GM19324 (cell line): ENCODE measurements at regions not wholly inside any gene's neighbourhood (a gene's known extent, or its start where the extent isn't known, plus 50 kb on each side); places are given as distances from the start of the nearest gene placed in this dataset.
"Not testable (repeated sequence)": the region's sequence is repeated elsewhere in the genome, so short reads cannot be mapped to it uniquely, and the experiment has no call there.

Source experiments
- ATAC-seq: cut with Tn5 transposase; IDR thresholded peaks from one replicate; pipeline ENCODE4 v1.9.1; 2021; ENCODE audit warnings: mild to moderate bottlenecking, moderate library complexity; ENCODE audit not compliant: unreplicated experiment, low FRiP score

DNA sequence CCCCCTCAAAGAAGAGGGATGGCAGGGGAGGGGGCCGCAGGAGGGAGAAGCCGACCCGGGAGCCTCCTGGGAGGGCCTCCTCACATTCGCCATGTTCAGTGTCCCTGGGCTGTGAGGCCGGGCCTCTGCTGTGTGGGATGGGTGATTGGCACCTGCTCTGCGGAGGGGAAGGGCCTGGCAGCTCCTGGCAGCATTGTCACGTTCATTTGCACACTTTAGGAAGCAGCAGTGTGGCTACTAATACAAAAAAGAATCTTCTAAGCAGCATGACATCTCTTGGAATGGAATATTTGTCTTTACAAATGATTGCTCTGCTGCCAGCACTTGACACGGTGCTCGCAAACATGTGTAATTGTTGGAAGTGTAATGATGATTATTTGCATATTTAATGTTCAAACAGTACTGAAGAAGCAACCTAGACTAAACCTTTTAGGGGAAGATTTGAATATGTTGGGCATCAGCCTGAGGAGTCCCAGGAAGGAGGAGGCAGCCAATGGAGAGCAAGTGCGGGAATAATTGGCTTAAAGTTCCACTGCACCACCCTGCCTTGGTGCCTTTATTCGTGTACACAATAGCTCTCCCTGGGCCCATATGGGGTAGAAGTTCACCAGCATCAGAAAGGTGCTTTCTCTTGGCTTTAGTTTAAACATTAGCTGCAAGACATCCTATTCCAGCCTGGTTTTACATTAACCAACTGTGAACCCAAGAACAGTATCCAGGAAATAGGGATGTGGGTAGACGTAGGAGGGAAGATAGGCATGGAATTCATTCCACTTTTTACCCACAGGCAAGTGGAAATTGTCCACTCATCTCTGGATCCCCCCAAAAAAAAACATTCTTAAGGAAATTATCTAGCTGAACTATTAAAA is 404.9 kb downstream of the TMEM182 start:
- ATAC-seq, result no peak

DNA sequence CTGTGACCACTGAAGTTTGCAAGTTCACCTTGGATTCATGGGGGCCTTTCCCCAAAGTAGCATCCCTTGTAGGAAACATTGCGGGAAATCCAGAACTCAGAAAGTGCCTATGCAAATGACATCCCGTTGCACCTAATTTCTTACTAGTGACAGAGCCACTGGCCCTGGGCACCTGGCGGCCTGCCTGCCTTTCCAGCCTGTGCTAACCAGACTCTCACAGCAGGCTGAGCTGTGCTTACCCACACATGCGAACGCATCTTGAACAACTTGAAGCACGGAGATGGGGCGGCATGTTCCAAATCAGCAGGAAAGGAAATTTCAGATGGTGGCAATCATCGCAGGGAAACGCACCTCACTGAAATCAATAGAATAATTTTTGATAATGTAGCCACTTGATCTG is 405.8 kb downstream of the TMEM182 start:
- no peak for ATAC-seq

DNA sequence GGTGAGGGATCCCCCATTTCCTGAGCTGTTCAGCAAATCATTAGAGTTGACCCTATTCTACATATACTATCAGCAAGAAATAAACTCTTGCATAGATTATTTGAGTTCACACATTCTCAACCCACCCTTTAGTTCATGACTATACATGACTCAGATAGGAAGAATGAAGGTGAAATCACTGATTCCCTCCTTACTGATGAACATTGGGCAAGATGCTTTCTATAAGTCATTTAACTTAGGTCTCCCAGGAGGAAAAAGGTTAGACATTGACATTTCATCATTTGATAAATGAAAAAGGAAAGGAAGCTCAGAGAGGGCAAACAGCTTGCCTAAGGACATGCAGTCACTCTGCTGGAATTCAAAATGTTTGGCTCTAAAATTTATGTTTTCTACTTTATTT is 408.0 kb downstream of the TMEM182 start:
- ATAC-seq, result no peak

DNA sequence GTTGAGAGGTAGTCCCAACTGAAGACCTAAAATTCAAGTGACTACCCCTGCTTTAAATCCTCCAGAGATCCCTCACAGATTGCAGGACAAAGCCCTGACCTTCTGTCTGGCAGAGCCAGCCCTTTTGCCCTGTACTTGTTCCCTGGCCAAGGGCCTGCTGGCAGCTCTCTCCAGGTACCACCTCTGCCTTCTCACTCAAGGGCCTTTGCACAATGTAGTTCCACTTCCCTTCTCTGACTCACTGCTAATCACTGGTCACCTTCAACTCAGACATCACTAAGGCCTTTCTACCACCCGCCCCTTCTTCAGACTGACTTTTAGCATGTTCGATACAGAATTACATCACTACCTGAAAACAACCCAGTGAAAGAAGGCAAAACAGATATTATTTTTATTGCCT is 411.0 kb downstream of the TMEM182 start:
- no peak for ATAC-seq

- ATAC-seq, result no peak
These were observed 412.9 kb downstream of the TMEM182 start for GRCh38 chr2:103174711-103175110.

GRCh38 chr2:103176294-103176915 is 414.6 kb downstream of the TMEM182 start:
- ATAC-seq, result no peak

- no peak for ATAC-seq
These were observed 418.0 kb downstream of the TMEM182 start for GRCh38 chr2:103179798-103180197.

- no peak for ATAC-seq
These were observed 421.2 kb downstream of the TMEM182 start for GRCh38 chr2:103183061-103183460.

DNA sequence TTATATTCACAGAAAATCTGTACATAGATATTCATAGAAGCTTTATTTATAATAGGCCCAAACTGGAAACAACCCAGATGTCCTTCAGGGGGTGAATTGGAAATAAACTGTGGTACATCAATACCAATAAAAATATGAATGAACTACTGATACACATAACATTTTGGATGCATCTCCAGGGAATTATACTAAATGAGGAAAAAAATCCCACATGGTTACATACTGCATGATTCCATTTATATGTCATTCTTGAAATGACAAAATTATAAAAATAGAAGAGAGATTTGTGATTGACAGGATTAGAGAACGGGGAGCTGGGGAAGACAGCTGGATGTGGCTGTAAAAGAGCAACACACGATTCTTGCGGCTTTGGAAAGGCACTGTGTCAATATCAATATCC is 435.0 kb downstream of the TMEM182 start:
- no peak for ATAC-seq

DNA sequence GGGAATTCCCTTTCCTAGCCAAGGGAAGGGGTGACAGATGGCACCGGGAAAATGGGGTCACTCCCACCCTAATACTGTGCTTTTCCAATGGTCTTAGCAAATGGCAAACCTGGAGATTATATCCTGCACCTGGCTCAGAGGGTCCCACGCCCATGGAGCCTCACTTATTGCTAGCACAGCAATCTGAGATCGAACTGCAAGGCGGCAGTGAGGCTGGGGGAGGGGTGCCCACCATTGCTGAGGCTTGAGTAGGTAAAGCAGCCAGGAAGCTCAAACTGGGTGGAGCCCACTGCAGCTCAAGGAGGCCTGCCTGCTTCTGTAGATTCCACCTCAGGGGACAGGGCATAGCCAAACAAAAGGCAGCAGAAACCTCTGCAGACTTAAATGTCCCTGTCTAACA is 438.9 kb downstream of the TMEM182 start:
- ATAC-seq, result not testable (repeated sequence)

DNA sequence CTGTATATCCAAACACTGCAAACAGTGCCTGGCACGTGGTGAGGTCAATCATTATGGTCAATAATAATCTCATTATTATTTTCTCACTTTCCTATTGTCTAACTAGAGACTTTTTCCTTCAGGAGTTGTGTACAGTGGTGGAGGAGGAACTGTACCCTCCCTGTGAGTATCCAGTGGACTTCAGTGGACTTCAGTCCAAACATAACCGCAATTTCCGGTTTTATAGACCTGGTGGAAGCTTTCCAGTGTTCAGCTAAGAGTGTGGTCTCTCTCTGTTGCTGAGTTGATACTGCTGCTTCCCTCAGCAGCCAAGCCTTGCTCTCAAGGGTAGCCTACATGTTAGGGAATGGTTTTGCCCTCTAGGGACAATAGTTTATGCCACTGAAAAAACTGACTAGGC is 447.1 kb downstream of the TMEM182 start:
- ATAC-seq, result no peak

DNA sequence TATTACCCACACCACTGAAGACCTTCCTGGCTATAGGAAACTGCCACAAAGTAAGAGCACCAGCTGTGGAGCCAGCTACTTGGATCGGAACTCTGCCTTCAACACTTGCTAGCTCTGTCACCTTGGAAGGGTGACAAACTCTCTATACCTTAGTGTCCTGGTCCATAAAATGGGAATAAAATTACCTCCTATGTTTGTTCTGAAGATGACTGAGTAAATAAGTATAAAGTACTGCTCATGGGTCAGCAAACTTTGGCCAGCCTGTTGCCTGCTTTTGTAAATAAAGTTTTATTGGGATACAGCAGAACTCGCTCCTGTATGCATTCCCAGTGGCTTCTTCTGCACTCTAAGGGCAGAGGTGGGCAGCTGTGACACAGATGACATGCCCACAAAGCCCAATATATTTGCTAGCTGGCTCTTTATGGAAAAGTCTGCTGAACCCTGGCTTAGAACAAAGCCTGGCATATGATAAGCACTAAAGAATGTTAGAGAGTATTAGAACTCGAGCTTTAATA is 451.3 kb downstream of the TMEM182 start:
- no peak for ATAC-seq

DNA sequence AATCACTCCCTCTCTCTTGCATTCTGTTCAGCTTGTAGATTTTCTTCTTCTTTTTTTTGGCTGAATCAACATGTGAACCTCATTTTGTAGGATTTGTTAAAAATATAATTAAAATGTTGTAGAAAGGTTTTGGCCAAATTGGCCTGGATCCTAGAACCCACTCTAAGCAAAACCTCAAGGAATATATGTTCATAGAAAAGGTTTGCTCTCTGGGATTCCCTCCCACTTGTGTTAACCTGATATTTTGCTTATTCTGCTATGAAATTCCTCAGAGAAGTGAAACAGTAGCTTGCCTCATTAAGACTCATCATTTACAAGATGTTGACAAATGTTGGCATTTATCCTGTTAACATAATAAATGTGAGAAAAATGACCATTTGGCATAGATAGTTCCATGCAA is 456.7 kb downstream of the TMEM182 start:
- no peak for ATAC-seq

GRCh38 chr2:103219398-103219797 is 457.6 kb downstream of the TMEM182 start:
- no peak for ATAC-seq

DNA sequence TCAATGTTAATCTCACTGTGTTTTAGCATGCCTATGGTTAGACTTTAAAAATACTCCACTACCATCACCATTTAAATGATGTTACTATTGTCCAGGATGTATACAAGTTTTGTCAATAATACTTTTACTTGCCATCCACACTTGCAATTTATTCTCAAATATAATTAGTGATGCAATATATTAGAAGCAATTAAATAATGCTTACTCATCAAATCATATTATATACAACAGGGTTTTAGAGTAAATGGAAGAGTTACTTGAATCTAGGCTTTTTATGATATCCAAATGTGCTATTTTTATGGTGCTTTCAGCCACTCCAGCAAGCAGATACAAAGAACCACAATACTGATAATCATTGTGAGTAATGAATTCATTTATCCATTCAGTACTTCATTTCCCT is 461.1 kb downstream of the TMEM182 start:
- no peak for ATAC-seq

DNA sequence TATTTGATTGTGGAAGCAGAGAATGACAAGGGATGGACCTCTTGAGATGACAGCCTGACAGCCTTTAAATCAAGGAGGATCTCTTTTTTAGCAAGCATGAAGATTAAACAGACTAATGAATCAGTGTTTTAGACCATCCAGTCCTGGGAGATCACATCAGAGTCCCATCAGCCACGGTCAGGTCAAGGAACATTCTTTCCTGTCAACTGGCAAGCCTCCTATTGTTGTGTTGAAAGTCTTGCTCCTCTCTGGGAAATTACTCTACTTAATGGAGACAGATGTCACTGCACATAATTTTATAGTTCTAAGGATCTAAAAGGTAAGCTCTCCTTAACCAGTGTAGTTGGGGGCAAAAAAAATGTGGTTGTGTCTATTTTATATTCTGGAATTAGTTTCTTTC is 469.0 kb downstream of the TMEM182 start:
- no peak for ATAC-seq

- ATAC-seq, result no peak
These were observed 471.0 kb downstream of the TMEM182 start for GRCh38 chr2:103232865-103233264.

- no peak for ATAC-seq
These were observed 471.9 kb downstream of the TMEM182 start for GRCh38 chr2:103233691-103234090.

- ATAC-seq, result no peak
These were observed 473.5 kb downstream of the TMEM182 start for GRCh38 chr2:103235283-103235682.

GRCh38 chr2:103249462-103249861 is 487.6 kb downstream of the TMEM182 start:
- ATAC-seq, result no peak

GRCh38 chr2:103252781-103253180 is 490.9 kb downstream of the TMEM182 start:
- no peak for ATAC-seq

DNA sequence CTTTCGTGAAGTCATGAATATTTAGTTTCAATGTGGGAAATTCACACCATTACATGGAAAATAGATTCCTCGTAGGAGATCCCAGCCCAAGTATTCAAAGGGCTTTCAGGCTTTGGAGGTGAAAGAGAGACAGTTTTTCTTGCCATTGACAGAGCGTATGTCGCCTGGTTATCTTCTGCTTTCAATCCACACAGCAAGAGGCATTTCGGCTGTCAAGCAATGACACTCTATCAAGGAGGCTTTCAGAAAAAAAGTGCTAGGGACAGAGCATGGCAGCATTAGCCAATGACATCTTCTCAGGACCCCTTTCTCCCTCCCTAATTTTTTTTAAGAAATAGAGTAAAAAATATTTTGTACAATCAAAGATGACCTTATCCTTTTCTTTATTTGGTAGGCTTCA is 492.8 kb downstream of the TMEM182 start:
- no peak for ATAC-seq
